HUDEP-2 (cell line): ENCODE measurements at regions not wholly inside any gene's neighbourhood (a gene's known extent, or its start where the extent isn't known, plus 50 kb on each side); places are given as distances from the start of the nearest gene placed in this dataset.
"Not testable (repeated sequence)": the region's sequence is repeated elsewhere in the genome, so short reads cannot be mapped to it uniquely, and the experiment has no call there.

ENCODE experiments used
- DNase-seq, 76 experiments: peaks; one replicate each; lab custom pipeline; 2025; ENCODE audit not compliant: unreplicated experiment in 76 of 76; lab: John Stamatoyannopoulos, UW

DNA sequence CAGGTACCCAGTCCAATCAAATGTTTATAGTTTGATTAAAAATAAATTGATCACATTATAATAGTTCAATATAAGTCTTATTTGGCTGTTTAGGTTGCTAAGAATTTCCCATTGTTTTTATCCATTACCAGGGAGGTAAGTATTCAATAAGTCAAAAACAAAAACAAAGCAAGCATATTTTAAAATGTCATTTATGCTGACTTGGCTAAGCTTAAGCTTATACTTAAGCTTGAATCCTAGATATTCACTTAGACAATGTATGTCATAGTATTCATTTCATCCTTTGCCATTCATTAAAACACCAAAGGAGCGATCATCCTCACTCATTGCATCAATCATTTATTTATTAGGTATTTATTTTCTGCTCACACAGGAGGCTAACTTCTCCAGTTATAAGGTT, 144.9 kb downstream of the PRL start:
- DNase-seq = no peak

DNA sequence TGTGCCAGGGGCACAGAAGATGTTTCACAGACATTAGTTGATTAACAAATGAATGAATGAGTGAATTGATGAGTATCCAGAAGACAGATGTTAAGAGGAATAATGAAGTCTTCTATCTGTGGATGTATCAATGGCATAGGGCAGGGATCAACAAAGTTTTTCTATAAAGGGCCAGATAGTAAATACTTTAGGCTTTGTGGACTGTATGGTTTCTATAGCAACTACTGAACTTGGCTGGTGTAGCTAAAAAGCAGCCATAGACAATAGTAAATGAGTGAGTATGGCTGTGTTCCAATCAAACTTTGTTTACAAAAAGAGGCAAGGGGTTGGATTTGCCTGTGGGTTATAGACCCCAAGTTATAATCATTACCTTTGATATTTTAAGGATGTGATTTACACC, 144.0 kb downstream of the PRL start:
- no peak for DNase-seq

DNA sequence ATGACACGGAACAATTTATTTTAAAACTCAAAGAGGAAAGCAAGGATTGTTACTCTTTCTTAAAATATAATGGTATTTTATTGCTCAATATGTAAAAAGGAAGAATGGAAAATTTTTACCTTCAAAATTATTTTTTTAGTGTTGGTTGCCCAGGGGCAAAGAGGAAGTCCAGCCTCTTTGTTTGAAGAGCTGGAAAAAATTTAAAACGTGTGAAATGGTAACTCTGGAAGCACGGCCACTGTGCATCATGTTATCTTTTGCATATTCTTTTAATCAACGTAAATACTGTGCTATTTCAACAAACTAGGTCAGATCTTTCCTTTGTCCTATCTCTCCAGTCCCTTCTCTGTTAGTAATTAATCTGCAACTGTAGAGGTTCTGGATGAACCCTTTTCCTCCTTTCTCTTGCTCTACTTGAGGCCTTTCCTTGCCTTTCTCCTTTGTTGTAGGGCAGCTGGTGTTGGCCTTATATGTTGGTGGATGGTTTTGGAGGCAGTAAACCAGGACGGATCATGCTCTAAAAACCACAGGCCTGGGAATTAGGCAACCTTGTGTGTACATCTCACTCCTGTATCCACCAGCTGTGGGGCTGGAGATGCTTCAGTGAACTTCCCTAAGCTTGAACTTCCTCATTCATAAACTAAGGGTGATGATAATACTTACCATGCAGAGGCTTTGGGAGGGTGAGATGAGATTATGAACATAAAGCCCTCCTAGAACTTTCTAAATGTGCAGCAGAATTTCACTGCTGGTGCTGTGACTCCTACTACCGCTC, 143.3 kb downstream of the PRL start:
- no peak for DNase-seq

DNA sequence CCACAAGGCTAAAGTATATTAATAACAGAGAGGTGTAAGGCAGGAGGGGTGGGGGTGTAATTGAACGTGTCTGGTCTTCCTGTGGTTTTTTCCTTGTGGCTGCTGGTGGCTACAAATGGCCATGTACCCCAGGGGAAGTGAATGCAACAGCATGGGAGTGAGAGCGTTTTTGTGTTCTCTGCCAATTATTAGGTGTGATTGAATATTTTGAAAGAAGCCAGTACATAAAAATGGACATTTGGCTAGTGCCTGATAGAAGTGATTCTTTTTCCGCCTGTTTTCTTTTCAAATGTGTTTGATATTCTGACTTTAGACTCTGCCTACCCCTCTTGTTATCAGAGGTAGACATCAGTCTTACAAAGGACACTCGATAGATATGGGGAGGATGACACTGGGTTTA, 141.3 kb downstream of the PRL start:
- no peak for DNase-seq

DNA sequence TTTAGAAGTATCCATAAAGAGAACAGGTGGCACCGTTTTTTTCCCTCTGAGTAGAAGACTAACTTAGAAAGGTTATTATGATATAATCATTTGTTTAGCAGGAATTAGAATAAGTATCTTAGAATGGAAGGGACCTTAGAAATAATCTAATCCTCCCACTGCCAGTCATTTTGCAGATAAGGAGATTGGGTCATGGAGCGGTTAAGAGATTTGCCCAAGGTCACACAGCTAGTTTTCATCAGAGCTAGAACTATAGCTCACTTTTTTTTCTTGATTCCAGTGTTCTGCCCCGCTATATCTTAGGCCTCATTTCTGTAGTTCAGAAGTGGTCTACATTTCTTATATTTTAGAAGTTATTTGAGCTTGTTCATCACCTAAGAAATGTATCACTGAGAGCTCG, 139.6 kb downstream of the PRL start:
- DNase-seq = no peak

DNA sequence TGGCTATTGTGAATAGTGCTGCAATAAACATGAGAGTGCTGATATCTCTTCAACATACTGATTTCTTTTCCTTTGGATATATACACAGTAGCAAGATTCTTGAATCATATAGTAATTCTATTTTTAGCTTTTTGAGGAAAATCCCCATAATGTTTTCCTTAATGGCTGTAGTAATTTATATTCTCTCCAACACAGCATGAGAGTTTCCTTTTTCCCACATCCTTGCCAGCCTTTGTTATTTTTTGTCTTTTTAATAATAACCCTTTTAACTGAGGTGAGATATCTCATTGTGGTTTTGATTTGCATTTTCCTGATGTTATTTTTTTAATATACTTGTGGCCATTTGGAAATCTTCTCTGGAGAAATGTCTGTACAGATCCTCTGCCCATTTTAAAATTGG, 132.6 kb downstream of the PRL start:
- no peak for DNase-seq

DNA sequence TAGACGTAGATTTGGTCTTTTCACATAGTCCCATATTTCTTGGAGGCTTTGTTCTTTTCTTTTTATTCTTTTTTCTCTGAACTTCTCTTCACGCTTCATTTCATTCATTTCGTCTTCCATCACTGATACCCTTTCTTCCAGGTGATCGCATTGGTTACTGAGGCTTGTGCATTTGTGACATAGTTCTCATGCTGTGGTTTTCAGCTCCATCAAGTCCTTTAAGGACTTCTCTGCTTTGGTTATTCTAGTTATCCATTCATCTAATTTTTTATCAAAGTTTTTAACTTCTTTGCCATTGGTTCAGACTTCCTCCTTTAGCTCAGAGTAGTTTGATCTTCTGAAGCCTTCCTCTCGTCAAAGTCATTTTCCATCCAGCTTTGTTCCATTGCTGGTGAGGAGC, 125.8 kb downstream of the PRL start:
- not testable (repeated sequence) for DNase-seq

DNA sequence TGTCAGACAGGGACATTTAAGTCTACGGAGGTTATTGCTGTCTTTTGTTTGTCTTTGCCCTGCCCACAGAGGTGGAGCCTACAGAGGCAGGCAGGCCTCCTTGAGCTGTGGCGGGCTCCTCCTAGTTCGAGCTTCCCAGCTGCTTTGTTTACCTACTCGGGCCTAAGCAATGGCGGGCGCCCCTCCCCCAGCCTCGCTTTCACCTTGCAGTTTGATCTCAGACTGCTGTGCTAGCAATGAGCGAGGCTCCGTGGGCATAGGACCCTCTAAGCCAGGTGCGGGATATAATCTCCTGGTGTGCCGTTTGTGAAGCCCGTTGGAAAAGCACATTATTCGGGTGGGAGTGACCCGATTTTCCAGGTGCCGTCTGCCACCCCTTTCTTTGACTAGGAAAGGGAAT, 125.0 kb downstream of the PRL start:
- not testable (repeated sequence) for DNase-seq

DNA sequence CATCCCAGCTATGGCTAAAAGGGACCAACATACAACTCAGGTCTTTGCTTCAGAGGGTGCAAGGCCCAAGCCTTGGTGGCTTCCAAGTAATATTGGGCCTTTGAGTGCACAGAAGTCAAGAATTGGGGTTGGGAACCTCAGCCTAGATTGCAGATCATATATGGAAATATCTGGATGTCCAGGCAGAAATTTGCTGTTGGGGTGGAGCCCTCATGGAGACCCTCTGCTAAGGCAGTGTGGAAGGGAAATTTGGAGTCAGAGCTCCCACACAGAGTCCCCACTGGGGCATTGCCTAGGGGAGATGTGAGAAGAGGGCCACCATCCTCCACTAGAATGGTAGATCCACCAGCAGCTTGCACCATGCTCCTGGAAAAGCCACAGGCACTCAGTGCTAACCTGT, 123.5 kb downstream of the PRL start:
- DNase-seq = no peak

DNA sequence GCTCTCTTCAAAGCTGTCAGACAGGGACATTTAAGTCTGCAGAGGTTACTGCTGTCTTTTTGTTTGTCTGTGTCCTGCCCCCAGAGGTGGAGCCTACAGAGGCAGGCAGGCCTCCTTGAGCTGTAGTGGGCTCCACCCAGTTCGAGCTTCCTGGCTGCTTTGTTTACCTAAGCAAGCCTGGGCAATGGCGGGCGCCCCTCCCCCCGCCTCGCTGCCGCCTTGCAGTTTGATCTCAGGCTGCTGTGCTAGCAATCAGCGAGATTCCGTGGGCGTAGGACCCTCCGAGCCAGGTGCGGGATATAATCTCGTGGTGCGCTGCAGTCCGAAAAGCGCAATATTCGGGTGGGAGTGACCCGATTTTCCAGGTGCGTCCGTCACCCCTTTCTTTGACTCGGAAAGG, 116.6 kb downstream of the PRL start:
- not testable (repeated sequence) for DNase-seq

DNA sequence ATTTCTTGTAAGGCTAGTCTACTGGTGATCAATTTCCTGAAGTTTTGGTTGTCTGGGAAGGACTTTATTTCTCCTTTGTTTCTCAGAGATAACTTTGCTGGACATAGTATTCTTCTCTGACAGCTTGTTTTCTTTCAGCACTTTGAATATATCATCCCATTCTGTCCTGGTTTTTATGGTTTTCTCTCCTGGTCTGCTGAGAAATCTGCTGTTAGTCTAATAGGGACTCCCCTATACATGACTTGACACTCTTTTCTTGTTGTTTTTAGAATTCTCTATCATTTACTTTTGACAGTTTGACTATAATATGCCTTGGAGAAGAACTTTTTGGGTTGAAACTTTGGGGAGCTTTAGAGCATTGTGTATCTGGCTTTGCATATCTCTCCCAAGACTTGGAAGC, 112.5 kb downstream of the PRL start:
- DNase-seq = no peak

DNA sequence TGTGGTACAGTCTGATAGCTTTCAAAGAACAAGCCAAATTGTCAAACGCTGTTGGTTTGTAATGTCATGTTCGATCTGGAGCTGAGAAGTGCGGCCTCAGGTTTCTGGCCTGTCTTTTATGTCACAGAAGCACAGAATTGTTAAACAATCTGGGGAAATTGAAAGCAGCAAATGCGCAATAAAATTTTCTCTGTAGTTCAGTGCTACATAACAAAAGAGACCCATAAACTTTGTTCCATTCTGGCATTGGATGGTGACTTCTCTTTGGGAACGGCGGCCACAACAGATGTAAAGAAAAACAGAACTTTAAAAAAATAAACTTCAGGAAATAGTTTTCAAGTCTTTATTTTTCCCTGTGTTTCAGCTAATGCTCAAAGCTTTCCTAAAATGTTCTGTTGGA, 106.9 kb downstream of the PRL start:
- DNase-seq = no peak

DNA sequence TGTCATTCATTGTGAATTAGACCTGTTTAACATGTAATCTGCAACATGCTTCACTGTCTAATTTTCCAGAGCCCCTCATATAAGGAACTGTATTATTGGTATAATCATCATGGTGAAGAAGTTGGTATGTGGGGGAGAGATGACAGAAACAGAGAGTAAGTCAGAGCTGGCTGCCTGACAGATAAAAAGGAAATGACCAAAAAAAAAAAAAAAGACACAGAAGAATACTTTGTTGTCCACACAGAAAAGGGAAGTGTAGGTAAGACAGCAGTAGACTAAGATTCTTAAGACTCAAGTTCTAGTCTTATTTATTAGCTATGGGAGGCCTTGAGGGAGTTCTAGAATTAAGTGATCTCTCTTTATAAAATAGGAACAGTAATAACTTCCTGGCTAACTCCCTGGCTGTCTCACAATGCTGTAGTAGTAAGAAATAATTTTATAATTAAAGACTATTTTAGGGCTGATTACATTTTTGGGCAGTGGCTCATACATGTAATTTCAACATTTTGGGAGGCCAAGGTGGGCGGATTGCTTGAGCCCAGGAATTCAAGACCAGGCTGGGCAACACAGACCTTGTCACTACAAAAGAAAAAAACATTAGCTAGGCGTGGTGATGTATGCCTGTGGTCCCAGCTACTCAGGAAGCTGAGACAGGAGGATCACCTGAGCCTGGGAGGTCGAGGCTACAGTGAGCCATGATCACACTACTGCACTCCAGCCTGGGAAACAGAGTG, 102.5 kb downstream of the PRL start:
- DNase-seq = no peak

DNA sequence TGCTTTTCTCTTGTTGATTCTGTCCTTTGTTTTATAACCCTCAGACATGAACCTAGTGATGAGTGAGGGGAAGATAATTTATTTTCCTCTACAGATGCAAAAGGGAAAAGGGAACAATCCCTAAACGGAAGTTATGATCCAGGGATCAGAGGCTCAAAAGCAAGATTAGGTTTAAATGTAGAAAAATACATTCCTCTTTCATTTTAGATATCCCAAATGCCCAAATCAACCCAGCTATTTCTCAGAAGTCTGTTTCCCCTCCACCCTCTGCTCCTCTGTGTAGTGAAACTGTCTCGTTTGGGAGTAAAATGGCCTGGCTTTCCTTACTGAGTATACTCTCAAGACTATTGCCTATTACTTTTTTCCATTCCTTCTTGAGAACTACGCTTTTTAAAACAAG, 97.1 kb downstream of the PRL start:
- DNase-seq = no peak

DNA sequence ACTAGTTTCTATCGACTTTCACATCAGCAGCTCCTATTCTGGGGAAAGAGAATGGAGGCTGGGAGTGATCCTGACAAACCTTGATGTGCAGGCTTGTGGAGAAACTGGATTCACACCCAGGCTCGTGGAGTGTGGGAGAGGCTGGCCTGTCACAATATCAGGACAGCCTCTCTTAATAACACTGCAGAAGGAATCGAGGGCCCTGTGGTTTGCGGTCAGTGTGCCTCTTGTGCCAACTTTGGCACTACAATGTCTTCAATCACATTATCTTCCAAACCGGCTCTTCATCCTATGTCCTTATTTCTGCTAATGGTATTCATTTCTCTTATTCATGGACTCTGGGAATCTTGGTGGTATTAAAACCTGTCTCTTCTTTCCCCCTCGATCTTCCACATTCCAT, 92.7 kb downstream of the PRL start:
- no peak for DNase-seq

DNA sequence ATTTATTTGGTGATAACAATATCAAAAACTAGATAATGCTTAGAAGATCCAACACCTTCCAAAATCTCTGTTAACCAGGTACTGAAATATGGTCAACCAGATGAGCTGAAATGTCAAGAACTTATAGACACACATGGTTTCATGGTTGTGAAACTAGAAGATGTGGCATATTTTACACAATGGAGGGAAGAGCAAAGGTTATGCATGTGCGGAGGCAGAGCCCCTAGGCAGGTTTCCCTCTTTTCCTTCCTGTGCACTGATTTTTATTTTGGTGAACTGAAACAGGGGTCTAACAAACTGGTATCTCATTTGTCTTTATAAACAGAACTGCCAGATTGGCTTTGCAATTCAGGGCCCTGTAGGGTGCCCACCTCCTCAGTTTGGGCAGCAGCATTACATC, 91.6 kb downstream of the PRL start:
- DNase-seq = no peak

DNA sequence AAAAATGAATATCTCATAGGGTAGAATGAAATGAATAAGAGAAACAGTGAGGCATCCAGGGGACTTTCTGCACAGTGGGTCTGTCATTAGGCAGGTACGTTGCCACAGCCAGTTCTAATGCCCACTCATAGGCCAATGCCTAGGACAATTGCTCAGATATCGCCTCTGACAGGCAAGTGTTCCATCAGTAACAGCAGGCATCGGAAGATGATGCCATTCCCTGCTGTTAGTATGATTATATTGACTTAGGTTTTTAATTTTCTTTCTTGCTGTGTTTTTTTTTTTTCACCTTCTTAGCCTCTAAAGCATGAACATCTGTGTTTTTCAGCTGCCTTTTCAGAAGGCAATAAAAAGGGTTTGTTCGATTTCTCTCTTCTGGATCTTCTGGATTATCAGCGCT, 90.7 kb downstream of the PRL start:
- no peak for DNase-seq

DNA sequence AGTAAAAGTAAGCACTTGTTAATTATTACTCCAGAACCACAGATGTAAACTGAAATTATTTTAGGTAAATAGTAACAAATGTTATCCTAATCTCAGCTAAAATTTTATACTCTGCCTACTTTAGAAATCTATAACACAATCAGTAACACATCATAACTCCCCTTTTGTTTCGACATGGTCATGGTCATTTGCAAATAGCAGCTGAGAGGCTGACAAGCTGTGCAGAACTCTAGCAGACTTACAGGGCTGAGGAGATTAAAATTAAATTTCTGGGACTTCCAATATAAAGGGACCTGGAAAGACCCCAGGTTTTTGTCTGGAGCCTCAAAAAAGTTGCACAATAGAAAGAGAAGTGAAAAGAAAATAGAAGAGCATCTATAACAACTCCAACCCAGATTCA, 88.8 kb downstream of the PRL start:
- DNase-seq = no peak

DNA sequence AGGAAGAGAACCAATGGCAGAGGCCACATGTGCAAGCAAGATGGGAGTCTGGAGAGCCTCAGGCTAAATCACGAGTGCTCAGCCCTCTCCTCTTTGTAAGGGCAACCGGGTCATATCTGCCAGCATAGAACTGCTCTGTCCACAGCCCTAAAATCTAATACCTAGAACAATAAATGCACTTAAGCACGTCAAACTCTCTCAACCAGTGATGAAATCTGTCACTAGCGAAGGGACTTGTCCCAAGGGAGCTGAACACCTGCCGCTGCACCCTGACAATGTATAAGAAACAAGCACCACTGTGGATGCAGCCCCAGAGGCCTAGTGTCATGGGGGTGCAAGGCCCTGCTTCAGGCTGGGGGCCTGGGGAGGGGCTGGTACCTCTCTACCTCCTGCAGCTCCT, 82.5 kb downstream of the PRL start:
- DNase-seq = no peak

DNA sequence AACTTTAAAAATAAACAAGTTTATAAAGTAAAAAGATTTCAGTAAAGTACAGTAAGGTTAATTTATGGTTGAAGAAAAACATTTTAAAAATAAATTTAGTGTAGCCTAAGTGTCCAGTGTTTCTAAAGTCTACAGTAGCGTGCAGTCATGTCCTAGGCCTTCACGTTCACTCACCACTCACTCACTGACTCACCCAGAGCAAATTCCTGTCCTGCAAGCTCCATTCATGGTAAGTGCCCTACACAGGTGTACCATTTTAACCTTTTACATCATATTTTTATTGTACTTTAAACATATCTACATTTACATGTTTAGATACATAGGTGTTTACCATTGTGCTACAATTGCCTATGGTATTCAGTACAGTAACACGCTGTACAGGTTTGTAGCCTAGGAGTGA, 81.4 kb downstream of the PRL start:
- DNase-seq = not testable (repeated sequence)

DNA sequence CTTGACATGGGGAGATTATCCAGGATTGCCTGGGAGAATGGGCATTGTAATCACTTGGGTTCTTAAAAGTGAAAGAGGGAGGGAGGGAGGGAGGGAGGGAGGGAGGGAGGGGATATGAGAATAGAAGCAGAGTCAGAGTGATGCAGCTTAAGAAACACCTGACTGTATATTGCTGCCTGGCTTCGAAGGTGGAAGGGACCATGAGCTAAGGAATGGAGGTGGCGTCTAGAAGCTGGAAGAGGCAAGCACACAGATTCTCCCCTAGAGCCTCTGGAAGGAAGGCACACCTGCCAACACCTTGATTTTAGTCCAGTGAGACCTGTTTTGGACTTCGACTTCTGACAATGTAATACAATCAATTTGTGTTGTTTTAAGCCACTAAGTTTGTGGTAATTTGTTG, 78.4 kb downstream of the PRL start:
- no peak for DNase-seq

DNA sequence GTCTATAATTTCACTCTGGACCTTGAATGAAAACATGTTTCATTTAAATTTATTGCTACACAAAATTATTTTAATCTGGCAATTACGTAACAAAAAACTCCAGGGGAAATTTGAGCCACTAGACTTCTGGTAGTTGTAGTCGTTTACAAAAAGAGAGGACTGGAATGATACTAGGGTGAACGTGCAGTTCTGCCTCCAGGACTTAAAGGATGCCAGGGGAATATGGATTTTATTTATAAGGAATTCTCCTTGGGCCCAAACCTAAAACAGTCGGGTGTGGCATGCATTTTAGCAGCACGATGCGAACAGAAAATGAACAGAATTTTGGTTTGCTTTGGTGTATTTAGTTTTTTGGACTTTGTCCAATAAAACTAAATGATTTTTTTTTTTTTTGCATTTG, 76.9 kb downstream of the PRL start:
- DNase-seq = no peak

DNA sequence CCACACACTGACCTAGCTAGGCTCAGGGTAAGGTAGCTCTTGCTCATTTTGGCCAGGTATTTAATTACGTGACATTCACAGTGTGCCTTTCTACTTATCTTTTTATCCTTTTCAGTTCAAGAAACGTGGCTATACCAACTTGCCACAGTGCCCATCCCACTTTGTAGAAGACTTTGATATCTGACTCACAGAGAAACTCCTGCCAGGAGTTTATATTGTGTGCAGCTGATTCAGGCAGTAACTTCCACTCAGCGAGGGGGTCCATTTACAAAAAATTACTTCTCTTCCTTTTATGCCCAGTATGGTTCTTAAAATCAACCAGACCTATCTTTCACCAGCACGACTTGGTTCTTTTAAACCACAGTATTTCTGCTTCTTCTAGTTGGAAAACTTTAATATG, 75.6 kb downstream of the PRL start:
- DNase-seq = no peak
